Left kidney (tissue), 1 donor: ENCODE measurements at regions not wholly inside any gene's neighbourhood (a gene's known extent, or its start where the extent isn't known, plus 50 kb on each side); places are given as distances from the start of the nearest gene placed in this dataset.
"Not testable (repeated sequence)": the region's sequence is repeated elsewhere in the genome, so short reads cannot be mapped to it uniquely, and the experiment has no call there.

Source experiments
- DNase-seq: peaks from one replicate; pipeline ENCODE4 v3.0.0-alpha.2; 2013

GRCh38 chr14:37994846-37995372 is 212.8 kb upstream of the SSTR1 start:
- no peak for DNase-seq

- no peak for DNase-seq
Measured at GRCh38 chr14:37997017-37997416, 210.7 kb upstream of the SSTR1 start.

- DNase-seq, result no peak
Measured at GRCh38 chr14:38000340-38000739, 207.4 kb upstream of the SSTR1 start.

GRCh38 chr14:38001501-38001900 is 206.2 kb upstream of the SSTR1 start:
- no peak for DNase-seq

GRCh38 chr14:38003746-38004609 is 203.7 kb upstream of the SSTR1 start:
- DNase-seq, result no peak

- DNase-seq, result no peak
Measured at GRCh38 chr14:38004610-38004879, 203.2 kb upstream of the SSTR1 start.

- not testable (repeated sequence) for DNase-seq
Measured at GRCh38 chr14:38011156-38011555, 196.5 kb upstream of the SSTR1 start.

GRCh38 chr14:38012056-38012455 is 195.6 kb upstream of the SSTR1 start:
- DNase-seq, result no peak

GRCh38 chr14:38016497-38016896 is 191.2 kb upstream of the SSTR1 start:
- no peak for DNase-seq

GRCh38 chr14:38021861-38022260 is 185.8 kb upstream of the SSTR1 start:
- no peak for DNase-seq

- DNase-seq, result no peak
Measured at GRCh38 chr14:38022775-38023174, 184.9 kb upstream of the SSTR1 start.

- no peak for DNase-seq
Measured at GRCh38 chr14:38038171-38038570, 169.5 kb upstream of the SSTR1 start.

- no peak for DNase-seq
Measured at GRCh38 chr14:38038986-38039385, 168.7 kb upstream of the SSTR1 start.

GRCh38 chr14:38039496-38039895 is 168.2 kb upstream of the SSTR1 start:
- DNase-seq, result no peak

GRCh38 chr14:38040411-38040810 is 167.3 kb upstream of the SSTR1 start:
- DNase-seq, result no peak

GRCh38 chr14:38042322-38042721 is 165.4 kb upstream of the SSTR1 start:
- peak; percentile 15 for DNase-seq

GRCh38 chr14:38044710-38045109 is 163.0 kb upstream of the SSTR1 start:
- DNase-seq, result no peak

- DNase-seq, result no peak
Measured at GRCh38 chr14:38045461-38045860, 162.2 kb upstream of the SSTR1 start.

GRCh38 chr14:38046160-38046559 is 161.5 kb upstream of the SSTR1 start:
- DNase-seq, result no peak

GRCh38 chr14:38047195-38047902 is 160.4 kb upstream of the SSTR1 start:
- no peak for DNase-seq

- DNase-seq, result no peak
Measured at GRCh38 chr14:38053666-38054065, 154.0 kb upstream of the SSTR1 start.

GRCh38 chr14:38056270-38056669 is 151.4 kb upstream of the SSTR1 start:
- no peak for DNase-seq

GRCh38 chr14:38062223-38062622 is 145.5 kb upstream of the SSTR1 start:
- not testable (repeated sequence) for DNase-seq
